ENCODE measurements at regions not wholly inside any gene's neighbourhood (a gene's known extent, or its start where the extent isn't known, plus 50 kb on each side); places are given as distances from the start of the nearest gene placed in this dataset.

DNA sequence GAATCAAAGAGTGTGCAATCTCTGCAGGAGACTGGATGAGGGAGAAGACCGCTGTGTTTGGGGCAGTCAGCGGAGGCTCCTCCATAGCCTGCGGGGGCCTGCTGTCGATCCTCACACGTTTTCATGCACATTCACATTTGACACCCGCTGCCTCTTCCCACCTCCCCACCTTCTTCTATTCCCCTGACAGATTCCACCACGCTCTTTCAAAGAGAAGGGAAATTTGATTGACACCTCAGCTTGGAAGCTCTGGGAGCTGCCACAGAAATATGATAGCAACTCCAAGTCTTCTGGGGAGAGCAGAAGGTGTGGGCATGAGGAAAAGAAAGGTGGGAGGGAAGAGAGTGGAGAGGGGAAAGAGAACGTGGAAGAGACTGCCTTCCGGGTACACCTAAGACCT, 87.5 kb downstream of the BOD1L2 start:
- TF ChIP-seq, protein P1, sequence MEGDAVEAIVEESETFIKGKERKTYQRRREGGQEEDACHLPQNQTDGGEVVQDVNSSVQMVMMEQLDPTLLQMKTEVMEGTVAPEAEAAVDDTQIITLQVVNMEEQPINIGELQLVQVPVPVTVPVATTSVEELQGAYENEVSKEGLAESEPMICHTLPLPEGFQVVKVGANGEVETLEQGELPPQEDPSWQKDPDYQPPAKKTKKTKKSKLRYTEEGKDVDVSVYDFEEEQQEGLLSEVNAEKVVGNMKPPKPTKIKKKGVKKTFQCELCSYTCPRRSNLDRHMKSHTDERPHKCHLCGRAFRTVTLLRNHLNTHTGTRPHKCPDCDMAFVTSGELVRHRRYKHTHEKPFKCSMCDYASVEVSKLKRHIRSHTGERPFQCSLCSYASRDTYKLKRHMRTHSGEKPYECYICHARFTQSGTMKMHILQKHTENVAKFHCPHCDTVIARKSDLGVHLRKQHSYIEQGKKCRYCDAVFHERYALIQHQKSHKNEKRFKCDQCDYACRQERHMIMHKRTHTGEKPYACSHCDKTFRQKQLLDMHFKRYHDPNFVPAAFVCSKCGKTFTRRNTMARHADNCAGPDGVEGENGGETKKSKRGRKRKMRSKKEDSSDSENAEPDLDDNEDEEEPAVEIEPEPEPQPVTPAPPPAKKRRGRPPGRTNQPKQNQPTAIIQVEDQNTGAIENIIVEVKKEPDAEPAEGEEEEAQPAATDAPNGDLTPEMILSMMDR (IDR thresholded peaks at IDR 0.05): no peak

DNA sequence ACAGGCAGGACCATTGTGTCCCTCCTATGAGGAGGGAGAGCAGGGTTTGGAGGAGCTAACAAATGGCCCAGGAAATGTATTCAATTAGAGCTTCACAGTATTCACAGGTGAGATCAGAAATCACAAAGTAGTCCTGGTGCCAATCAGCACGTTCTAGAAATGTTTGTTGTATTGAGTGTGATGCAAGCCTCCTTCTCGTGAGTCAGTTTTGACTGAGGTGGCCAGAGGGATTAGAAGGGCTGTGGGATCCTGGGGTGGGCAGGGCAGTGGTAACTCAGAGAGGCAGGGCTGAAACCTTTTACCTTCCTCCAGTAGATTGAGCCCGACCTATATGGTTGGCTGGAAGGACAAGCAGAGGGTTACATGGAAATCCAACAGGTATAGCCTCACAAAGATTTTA, 95.0 kb downstream of the BOD1L2 start:
- Mint-ChIP-seq H3K4me3 (no peak overlapping the region), H3K9me3 (no peaks in the 10 kb centered on the region), H3K4me1 (ENCODE audit: low read depth) (no peaks in the 10 kb centered on the region), H3K27me3 (no peaks in the 10 kb centered on the region), H3K27ac (no peak overlapping the region), H3K36me3 (ENCODE audit: low read depth) (no peaks in the 10 kb centered on the region)
- no peaks in the 10 kb centered on the region for H3K9me3 ChIP-seq (ENCODE audit: control insufficient read depth in 1 of 2, insufficient read depth in 1 of 2, low read length in 2 of 2)
- TF ChIP-seq, protein P1 (IDR thresholded peaks at IDR 0.05): no peak
- no peak overlapping the region for H3K4me3 ChIP-seq (ENCODE audit: low read length)
- intact Hi-C loops (cut with DNase I, micrococcal nuclease): no loop called here
- DNase-seq: no peak
- no peak for ATAC-seq (ENCODE audit: poor library complexity)
- ChIA-PET CTCF (no interaction called here), POLR2A (no interaction called here)
- H3K27ac ChIP-seq (ENCODE audit: low read depth in 1 of 2, low read length in 2 of 2): no peak overlapping the region
- no peaks in the 10 kb centered on the region for H3K27me3 ChIP-seq (ENCODE audit: control insufficient read depth in 1 of 2, insufficient read depth in 2 of 2, low read length in 2 of 2)
- H3K36me3 ChIP-seq (ENCODE audit: insufficient read depth, low read length): no peaks in the 10 kb centered on the region
- no peaks in the 10 kb centered on the region for H3K4me1 ChIP-seq (ENCODE audit: insufficient read depth, low read length)

More for the DNA sequence above, 87.5 kb downstream of the BOD1L2 start:
- Histone ChIP-seq H3K27ac (ENCODE audit: low read depth in 1 of 2, low read length in 2 of 2) (no peak overlapping the region), H3K4me3 (ENCODE audit: low read length) (no peak overlapping the region), H3K4me1 (ENCODE audit: insufficient read depth, low read length) (no peaks in the 10 kb centered on the region), H3K27me3 (ENCODE audit: control insufficient read depth in 1 of 2, insufficient read depth in 2 of 2, low read length in 2 of 2) (peaks cover 0 to 3% of the 10 kb centered on the region in 2 experiments), H3K36me3 (ENCODE audit: insufficient read depth, low read length) (no peaks in the 10 kb centered on the region), H3K9me3 (ENCODE audit: control insufficient read depth in 1 of 2, insufficient read depth in 1 of 2, low read length in 2 of 2) (peaks cover 0 to 4% of the 10 kb centered on the region in 2 experiments)
- no peaks in the 10 kb centered on the region for H3K4me1 Mint-ChIP-seq (ENCODE audit: low read depth)
- ChIA-PET CTCF (no interaction called here), POLR2A (no interaction called here)
- ATAC-seq (ENCODE audit: poor library complexity) (no peak), DNase-seq (no peak)
- H3K9me3 Mint-ChIP-seq: peaks cover 2% of the 10 kb centered on the region
- H3K27ac Mint-ChIP-seq: no peak overlapping the region
- no peaks in the 10 kb centered on the region for H3K27me3 Mint-ChIP-seq
- no peak overlapping the region for H3K4me3 Mint-ChIP-seq
- intact Hi-C loops (cut with DNase I, micrococcal nuclease): no loop called here
- H3K36me3 Mint-ChIP-seq (ENCODE audit: low read depth): no peaks in the 10 kb centered on the region

DNA sequence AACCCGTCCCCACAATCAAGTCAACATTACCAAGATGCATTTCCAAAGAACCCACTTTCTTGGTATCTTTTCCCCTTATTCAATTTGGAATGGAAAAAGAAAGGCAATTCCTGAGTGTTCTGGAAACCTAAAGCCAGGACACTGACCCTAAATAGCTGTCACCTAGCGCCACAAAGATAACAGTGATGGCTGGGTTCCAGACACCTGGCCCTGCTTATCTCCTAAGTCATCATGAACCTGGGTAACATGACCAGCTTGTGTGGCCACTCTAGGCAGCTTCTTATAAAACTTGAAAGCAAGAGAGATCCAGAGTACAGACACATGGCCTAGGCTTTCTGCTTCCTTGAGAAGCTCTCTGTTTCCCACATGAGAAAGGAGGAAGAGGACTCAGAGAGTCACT, 95.4 kb downstream of the BOD1L2 start:
- no peak overlapping the region for H3K27ac ChIP-seq (ENCODE audit: low read depth in 1 of 2, low read length in 2 of 2)
- CTCF ChIA-PET: no interaction called here

More for the DNA sequence above, 95.4 kb downstream of the BOD1L2 start:
- Mint-ChIP-seq H3K27me3 (no peaks in the 10 kb centered on the region), H3K9me3 (no peaks in the 10 kb centered on the region), H3K4me3 (no peak overlapping the region), H3K4me1 (ENCODE audit: low read depth) (no peaks in the 10 kb centered on the region), H3K36me3 (ENCODE audit: low read depth) (no peaks in the 10 kb centered on the region), H3K27ac (no peak overlapping the region)
- Histone ChIP-seq H3K4me1 (ENCODE audit: insufficient read depth, low read length) (no peaks in the 10 kb centered on the region), H3K27me3 (ENCODE audit: control insufficient read depth in 1 of 2, insufficient read depth in 2 of 2, low read length in 2 of 2) (no peaks in the 10 kb centered on the region), H3K4me3 (ENCODE audit: low read length) (no peak overlapping the region), H3K9me3 (ENCODE audit: control insufficient read depth in 1 of 2, insufficient read depth in 1 of 2, low read length in 2 of 2) (no peaks in the 10 kb centered on the region), H3K36me3 (ENCODE audit: insufficient read depth, low read length) (no peaks in the 10 kb centered on the region)
- DNase-seq (no peak), ATAC-seq (ENCODE audit: poor library complexity) (no peak)
- TF ChIP-seq, protein P1 (IDR thresholded peaks at IDR 0.05): no peak
- intact Hi-C loops (cut with DNase I, micrococcal nuclease): no loop called here
- POLR2A ChIA-PET: no interaction called here
